Gastrocnemius medialis (tissue), 4 donors: ENCODE measurements at regions not wholly inside any gene's neighbourhood (a gene's known extent, or its start where the extent isn't known, plus 50 kb on each side); places are given as distances from the start of the nearest gene placed in this dataset.

Experiments
- POLR2A ChIP-seq, 2 donors: fragments of 450-650 bp; IDR thresholded peaks; one replicate each; pipeline ENCODE4 v1.6.1; 2017; ENCODE audit warnings: antibody characterized with exemption in 2 of 2, mild to moderate bottlenecking in 2 of 2, moderate library complexity in 2 of 2
- TF ChIP-seq, protein P1 (sequence below), 5 experiments: fragments of 450-650 bp in 3 of 5; fragments of 200-600 bp in 2 of 5; sonication (generic) in 2 of 5; IDR thresholded peaks in 4 of 5; conservative IDR thresholded peaks in 1 of 5; 1 replicate in 4 of 5; 2 replicates in 1 of 5; pipeline ENCODE4 v1.5.1; 2016 to 2019; ENCODE audit warnings: antibody characterized with exemption in 5 of 5, mild to moderate bottlenecking in 3 of 5, moderate library complexity in 3 of 5

DNA sequence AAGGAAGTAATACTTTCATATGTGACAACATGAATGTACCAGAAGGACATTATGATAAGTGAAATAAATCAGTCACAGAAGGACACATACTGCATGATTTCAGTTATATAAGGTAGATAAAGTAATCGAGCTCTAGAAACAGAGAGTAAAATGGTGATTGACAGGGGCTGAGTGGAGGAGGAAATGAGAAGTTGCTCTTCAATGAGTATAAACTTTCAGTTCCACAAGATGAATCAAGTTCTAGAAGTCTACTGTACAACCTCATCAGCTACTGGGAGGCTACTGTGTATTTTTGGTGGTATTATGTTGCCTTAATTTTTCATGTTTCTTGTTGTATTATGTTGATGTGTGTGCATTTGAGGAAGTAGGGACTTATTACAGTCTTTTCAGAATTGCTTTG lies 270.9 kb upstream of the GRIA3 start:
- TF ChIP-seq, protein P1, sequence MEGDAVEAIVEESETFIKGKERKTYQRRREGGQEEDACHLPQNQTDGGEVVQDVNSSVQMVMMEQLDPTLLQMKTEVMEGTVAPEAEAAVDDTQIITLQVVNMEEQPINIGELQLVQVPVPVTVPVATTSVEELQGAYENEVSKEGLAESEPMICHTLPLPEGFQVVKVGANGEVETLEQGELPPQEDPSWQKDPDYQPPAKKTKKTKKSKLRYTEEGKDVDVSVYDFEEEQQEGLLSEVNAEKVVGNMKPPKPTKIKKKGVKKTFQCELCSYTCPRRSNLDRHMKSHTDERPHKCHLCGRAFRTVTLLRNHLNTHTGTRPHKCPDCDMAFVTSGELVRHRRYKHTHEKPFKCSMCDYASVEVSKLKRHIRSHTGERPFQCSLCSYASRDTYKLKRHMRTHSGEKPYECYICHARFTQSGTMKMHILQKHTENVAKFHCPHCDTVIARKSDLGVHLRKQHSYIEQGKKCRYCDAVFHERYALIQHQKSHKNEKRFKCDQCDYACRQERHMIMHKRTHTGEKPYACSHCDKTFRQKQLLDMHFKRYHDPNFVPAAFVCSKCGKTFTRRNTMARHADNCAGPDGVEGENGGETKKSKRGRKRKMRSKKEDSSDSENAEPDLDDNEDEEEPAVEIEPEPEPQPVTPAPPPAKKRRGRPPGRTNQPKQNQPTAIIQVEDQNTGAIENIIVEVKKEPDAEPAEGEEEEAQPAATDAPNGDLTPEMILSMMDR (IDR thresholded peaks at IDR 0.05 in 4 of 5, conservative IDR thresholded peaks at IDR 0.05 in 1 of 5) = no peak
- no peak for TF ChIP-seq POLR2A (IDR thresholded peaks at IDR 0.05)
